ENCODE measurements at regions not wholly inside any gene's neighbourhood (a gene's known extent, or its start where the extent isn't known, plus 50 kb on each side); places are given as distances from the start of the nearest gene placed in this dataset.

GRCh38 chr9:104389341-104389740 lies 114.7 kb upstream of the OR13F1 start:
- no peak overlapping the region for H3K4ac ChIP-seq (ENCODE audit: low read depth, low read length)
- H2BK120ac ChIP-seq (ENCODE audit: low read depth, low read length, poor library complexity, severe bottlenecking), result no peak overlapping the region
- H2BK15ac ChIP-seq (ENCODE audit: low read depth, low read length), result no peak overlapping the region
- H2AK5ac ChIP-seq (ENCODE audit: insufficient read length, low read length), result no peak overlapping the region
- no peaks in the 10 kb centered on the region for H3K27me3 ChIP-seq (ENCODE audit: insufficient read depth, low read length)
- Mint-ChIP-seq H3K4me1 (peaks cover 11 to 15% of the 10 kb centered on the region in 2 experiments), H3K36me3 (ENCODE audit: insufficient read depth in 1 of 3, low read depth in 3 of 3) (no peaks in the 10 kb centered on the region), H3K4me3 (no peak overlapping the region), H3K9me3 (peaks cover 0 to under 1% of the 10 kb centered on the region in 2 experiments; a peak in 1 of 5 replicates), H3K27me3 (ENCODE audit: low read depth) (no peaks in the 10 kb centered on the region), H3K27ac (no peak overlapping the region)
- H2AFZ ChIP-seq (ENCODE audit: low read length), result no peak overlapping the region
- DNase-seq, result no peak
- H3T11ph ChIP-seq (ENCODE audit: low read length), result no peak overlapping the region
- no peaks in the 10 kb centered on the region for H4K20me1 ChIP-seq (ENCODE audit: control insufficient read depth, insufficient read depth, insufficient read length)
- H3K23ac ChIP-seq (ENCODE audit: insufficient read length, low read depth, low read length), result no peak overlapping the region
- TF ChIP-seq CTCF (conservative IDR thresholded peaks at IDR 0.05), result no peak
- no CpG with 5 or more reads among the region's 4 CpGs for WGBS (ENCODE audit: extremely low coverage, insufficient read length, low lambda C conversion rate)
- no peaks in the 10 kb centered on the region for H3K9me3 ChIP-seq (ENCODE audit: control insufficient read depth, low read depth, low read length)
- no peaks in the 10 kb centered on the region for H3K23me2 ChIP-seq (ENCODE audit: insufficient read length, low read depth, low read length, poor library complexity, severe bottlenecking)
- H2BK5ac ChIP-seq (ENCODE audit: insufficient read length, low read length), result no peak overlapping the region
- H4K8ac ChIP-seq (replicated peaks; ENCODE audit: insufficient read length, low read depth, low read length), result no peak overlapping the region
- H3K27ac ChIP-seq (ENCODE audit: insufficient read length, low read depth, low read length), result no peak overlapping the region
- no peak overlapping the region for H4K5ac ChIP-seq (ENCODE audit: insufficient read length, low read depth, low read length)
- no peak overlapping the region for H3K56ac ChIP-seq (ENCODE audit: insufficient read length, low read depth, low read length)
- H4K91ac ChIP-seq (ENCODE audit: insufficient read length, low read depth, low read length), result no peak overlapping the region
- no peak overlapping the region for H3K4me2 ChIP-seq (ENCODE audit: insufficient read depth, insufficient read length, low read length)
- no peak overlapping the region for H3K14ac ChIP-seq (ENCODE audit: insufficient read depth, low read length)
- no peaks in the 10 kb centered on the region for H3K79me1 ChIP-seq (ENCODE audit: insufficient read depth, low read depth, low read length, poor library complexity, severe bottlenecking)
- H3K79me2 ChIP-seq (ENCODE audit: insufficient read depth, low read length), result no peaks in the 10 kb centered on the region
- H3K4me1 ChIP-seq (ENCODE audit: insufficient read depth, low read length), result no peaks in the 10 kb centered on the region
- no peak overlapping the region for H2BK20ac ChIP-seq (ENCODE audit: low read depth, low read length, poor library complexity, severe bottlenecking)
- no peak overlapping the region for H3K18ac ChIP-seq (ENCODE audit: insufficient read length, low read depth, low read length)
- no peak overlapping the region for H2BK12ac ChIP-seq (ENCODE audit: insufficient read length, low read depth, low read length)
- H3K9ac ChIP-seq (ENCODE audit: extremely low read depth, insufficient read length, low read length), result no peak overlapping the region

Data from H9 (cell line).